GM21723 (cell line): ENCODE measurements at regions not wholly inside any gene's neighbourhood (a gene's known extent, or its start where the extent isn't known, plus 50 kb on each side); places are given as distances from the start of the nearest gene placed in this dataset.

Source experiments
- ATAC-seq: cut with Tn5 transposase; IDR thresholded peaks from one replicate; pipeline ENCODE4 v1.9.1; 2021; ENCODE audit warnings: mild to moderate bottlenecking, moderate library complexity; ENCODE audit not compliant: unreplicated experiment

GRCh38 chr2:121084130-121084680 lies 200.8 kb downstream of the TFCP2L1 start:
- no peak for ATAC-seq

GRCh38 chr2:121085801-121086200 lies 199.2 kb downstream of the TFCP2L1 start:
- no peak for ATAC-seq

GRCh38 chr2:121086450-121086849 lies 198.6 kb downstream of the TFCP2L1 start:
- ATAC-seq = no peak

DNA sequence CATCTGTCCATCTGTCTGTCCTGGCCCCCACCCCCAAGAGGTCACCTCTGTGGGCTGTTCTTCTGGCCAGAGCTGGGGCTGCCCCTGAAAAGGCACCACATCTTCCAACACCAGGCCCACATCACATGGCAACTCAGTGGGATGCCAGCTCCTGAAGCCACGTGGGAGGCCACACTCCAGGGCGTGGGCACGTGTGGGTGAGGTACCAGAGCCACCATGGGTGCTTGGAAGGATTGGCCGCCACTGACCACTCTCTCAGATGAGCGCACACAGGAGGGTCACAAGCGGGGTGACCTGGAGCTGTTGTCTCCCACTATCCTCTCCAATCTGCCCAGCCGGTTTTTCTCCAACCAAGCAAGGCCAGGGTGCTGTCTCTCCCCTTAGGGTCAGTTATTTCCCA lies 197.9 kb downstream of the TFCP2L1 start:
- no peak for ATAC-seq

DNA sequence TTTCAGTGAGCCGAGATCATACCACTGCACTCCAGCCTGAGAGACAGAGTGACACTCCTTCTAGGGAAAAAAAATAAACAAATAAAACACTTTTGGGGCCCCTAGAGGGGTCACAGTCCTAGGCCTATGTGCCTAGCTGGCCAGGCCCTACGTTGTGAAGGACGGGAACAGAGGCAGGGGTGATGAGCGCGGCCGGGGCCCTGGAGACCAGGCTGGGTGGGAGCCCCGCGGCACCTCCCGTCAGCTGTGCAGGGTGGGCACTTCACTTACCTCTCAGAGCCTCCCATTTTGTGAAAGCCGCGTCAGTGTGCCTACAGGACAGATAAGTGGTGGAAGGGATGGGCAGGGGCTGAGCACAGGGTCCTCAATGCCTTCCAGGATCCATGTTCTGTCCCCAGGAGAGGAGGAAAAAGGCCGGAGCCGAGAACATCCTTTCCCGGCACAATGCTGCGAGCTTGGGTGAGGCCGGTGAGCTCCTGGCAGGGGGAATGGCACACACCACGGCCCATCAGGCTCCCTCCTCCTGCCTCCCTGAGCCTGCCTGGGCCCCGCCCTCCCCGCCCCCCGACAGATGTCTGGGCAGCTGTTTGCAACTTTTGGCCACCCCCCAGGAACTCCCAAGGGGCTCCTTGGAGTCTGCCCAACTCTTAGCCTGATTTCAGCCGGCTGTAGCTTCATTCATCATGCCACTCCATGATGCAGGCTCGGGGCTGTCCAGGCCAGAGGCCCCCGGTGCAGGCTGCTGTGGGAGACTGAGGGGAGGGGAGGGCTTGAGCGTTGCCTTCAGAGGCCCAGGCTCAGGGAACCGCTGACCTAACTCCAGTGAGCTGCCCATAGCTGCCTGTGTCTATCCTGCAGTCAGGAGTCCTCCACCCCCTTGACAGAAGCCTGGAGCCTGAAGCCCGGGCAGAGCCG lies 196.5 kb downstream of the TFCP2L1 start:
- ATAC-seq = no peak

GRCh38 chr2:121089166-121089510 lies 195.9 kb downstream of the TFCP2L1 start:
- ATAC-seq = no peak

DNA sequence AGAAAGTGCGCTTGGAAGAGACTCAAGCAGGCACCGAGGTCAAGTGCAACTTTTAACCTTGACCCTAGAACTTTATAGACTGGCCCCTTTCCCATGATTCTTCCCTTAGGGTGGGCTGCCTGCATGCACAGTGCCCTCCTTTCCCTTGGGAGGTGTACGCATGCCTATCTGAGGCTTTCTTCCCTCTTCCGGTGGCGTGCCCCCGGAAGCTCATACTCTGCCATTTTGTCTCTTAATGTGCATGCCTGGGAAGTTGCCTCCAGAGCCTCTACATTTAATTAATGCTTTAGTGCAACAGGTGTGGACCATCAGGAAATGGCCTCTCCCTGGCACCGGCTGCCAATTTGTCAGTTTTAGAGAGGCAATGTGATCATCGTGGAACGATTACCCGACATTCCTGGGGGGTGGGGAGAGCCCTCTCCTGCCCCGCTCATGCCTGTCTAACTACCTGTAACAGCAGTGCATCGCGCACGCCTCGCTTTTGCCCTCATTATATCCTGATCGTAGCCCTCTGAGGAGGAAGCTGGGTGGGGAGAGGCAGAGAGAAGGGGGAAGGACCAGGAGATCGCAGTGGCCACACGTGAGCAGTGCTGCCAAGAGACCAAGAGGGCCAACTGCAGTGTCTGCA lies 194.8 kb downstream of the TFCP2L1 start:
- no peak for ATAC-seq

DNA sequence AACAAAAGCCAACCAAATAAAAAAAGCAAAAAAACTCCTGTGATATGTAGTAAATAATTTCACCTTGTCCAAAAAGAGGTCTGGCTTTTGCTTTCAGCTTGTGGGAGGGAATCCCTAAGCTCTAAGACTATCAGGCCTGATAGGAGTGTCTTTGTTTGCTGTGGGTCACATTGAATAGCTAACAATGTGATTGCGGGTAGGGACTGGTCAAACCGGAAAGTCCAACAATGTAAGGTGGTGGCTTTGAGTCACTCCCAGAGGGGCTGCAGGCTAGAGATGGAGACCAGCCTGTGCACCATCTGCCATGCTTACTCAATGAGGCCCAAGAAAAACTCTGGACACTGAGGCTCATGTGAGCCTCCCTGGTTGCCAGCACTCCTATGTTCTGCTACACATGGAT lies 192.9 kb downstream of the TFCP2L1 start:
- ATAC-seq = no peak

DNA sequence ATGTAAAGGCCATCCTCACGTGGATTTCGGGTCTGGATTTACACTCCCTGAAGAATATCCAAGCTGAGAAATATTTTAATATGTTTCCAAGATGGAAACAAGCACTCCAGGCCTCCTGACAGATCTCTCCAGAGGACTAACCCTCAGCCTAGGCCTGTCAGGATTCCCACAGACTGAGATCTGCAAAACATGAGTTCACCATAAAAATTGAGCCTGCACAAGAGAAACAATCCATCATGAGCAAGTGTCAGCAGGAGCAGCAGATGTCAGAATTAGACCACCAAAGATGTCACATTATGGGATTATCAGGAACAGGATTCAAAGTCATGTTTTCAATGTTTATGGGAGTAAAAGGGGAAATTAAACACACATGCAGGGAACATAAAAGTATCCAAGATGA lies 191.3 kb downstream of the TFCP2L1 start:
- no peak for ATAC-seq

- no peak for ATAC-seq
Measured at GRCh38 chr2:121094101-121094500, 190.9 kb downstream of the TFCP2L1 start.

- no peak for ATAC-seq
Measured at GRCh38 chr2:121094845-121095244, 190.2 kb downstream of the TFCP2L1 start.

- peak; percentile 71 for ATAC-seq
Measured at GRCh38 chr2:121095257-121096080, 189.5 kb downstream of the TFCP2L1 start.

- ATAC-seq = no peak
Measured at GRCh38 chr2:121096611-121097010, 188.4 kb downstream of the TFCP2L1 start.

- ATAC-seq = no peak
Measured at GRCh38 chr2:121098556-121098955, 186.4 kb downstream of the TFCP2L1 start.

DNA sequence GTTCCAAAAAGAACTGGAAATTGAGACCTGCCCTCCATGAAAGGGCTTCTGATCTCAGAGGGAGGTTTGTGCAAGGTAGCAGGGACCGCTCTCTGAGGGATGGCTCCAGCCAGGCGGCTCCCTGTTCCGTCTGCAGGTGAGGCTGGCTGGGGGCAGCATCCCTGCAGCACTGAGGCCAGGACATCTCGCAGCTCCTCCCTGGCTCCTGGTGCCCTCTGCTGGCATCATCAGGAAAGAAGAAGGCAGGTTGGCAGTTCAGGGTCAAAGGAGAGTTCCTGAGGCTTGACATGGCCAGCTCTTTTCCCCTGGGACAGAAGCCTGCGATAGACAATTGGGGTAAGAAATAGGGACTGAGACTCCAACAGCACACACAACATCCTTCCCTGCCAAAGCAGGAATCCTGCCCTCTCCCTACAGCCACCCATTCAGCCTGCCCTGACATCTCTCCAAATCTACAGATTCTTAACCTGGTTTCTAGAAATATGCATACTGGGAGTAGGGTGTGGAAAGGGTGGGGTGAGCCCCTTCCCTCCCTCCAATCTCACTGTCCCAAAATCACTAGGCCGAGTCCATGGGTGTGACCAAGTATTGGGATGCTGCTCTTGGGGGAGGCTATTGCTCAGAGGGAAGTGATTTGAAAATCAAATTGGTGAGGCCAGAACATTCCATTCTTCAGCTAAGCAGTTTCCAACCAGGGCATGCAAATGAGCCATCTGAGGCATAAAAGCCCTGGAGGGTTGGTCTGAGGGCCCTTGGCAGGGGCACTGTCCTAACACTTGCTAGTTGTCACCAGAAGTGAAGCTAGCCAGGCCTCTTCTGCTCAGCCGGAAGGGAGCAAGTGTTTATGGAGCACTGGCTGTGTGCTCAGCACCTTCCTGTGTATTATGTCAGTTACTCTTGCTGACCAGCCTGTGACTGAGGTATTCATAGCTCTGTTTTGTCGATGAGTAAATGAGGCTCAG lies 185.4 kb downstream of the TFCP2L1 start:
- ATAC-seq = no peak

DNA sequence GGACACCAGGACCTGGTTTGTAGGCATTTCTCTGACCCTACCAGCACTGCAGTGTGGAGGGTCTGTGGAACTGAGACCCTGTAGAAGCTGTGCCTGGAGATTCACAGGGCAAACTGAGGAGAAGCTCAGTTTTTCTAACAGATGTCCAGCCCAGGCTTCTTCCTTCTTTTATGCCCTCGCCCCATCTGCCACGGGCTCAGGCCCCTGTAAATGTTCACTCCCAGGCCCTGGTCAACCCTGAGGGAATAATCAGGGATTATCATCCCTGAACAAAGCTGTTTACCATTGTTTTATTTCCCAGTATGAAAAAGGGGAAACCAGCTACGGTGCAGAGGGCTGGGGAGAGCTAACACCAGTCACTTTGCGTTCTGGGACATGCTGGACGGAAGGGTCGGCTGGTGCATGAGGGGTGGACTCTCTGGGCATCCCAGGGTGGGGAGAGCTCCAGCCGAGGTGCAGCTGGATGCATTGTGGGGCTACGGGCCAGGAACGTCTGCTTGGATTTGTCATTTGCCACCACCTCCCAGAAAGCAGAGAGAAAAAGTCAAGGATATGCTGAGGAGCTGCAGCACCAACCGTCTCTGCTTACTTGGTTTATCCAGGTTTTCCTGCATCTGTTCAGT lies 183.8 kb downstream of the TFCP2L1 start:
- ATAC-seq = no peak

DNA sequence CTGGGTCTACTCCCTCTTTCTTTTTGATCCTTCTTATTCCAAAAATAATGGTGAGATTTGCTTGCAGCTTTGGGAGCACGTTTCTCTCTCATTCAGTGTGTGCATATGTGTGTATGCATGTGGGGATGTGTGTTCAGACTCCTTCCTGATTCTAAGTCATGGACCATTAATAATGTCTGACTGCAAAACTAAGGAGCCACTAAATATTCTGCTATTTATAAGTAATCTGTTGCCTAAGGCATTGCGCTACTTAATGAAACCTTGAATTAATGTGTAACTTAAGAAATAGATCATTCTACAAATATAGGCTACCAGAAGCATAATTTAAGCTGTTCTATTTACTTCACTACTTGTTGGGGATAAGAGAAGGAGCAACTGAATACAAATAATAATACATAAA lies 182.1 kb downstream of the TFCP2L1 start:
- no peak for ATAC-seq

GRCh38 chr2:121103960-121104359 lies 181.0 kb downstream of the TFCP2L1 start:
- no peak for ATAC-seq

DNA sequence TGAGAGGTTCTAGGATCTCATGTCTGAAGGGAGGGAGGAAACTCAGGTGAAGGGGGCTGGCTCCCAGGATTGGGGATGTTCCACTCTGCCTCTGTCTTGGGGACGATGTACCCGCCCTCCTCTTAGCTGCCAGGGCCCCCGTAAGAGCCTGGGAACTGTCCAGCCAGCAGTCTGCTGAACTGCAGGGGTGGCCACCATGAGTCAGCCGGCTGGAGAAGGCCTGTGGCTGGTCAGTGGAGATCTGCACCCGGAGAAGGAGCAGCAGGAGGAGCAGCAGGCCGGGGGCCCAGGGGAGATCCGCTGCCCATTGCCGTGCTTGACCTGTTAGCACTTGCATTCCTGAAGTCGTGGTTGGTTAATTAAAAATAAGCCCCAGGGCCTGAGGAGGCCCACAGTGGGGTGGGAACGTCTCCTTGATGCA lies 180.3 kb downstream of the TFCP2L1 start:
- ATAC-seq = no peak

DNA sequence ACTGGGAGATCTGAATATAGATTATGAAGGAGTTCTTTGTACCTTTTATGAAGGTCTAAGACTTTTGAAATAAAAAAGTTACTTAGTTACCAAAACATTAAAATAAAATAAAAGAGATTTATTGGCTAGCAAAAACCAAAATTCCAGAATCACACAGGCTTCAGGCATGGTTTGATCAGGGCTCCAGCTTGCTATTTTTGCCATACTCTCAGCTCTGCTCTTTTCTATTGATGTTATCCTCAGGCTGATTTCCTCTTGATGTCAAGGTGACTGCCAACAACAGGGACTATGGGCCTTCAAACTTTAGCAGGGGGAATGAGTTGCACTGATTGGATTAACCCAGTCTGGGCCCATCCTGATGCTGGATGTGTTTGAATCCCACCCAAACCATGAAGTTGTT lies 174.1 kb downstream of the TFCP2L1 start:
- no peak for ATAC-seq
